22Rv1 (cell line): ENCODE measurements at regions not wholly inside any gene's neighbourhood (a gene's known extent, or its start where the extent isn't known, plus 50 kb on each side); places are given as distances from the start of the nearest gene placed in this dataset.

Experiments
- CTCF ChIP-seq: fragments of 450-650 bp; IDR thresholded peaks from 2 replicates; pipeline ENCODE4 v1.5.1; 2017; ENCODE audit warnings: mild to moderate bottlenecking
- ZFX ChIP-seq: fragments of 450-650 bp; IDR thresholded peaks from 2 replicates; pipeline ENCODE4 v1.6.1; 2017; ENCODE audit warnings: antibody characterized with exemption, borderline replicate concordance

DNA sequence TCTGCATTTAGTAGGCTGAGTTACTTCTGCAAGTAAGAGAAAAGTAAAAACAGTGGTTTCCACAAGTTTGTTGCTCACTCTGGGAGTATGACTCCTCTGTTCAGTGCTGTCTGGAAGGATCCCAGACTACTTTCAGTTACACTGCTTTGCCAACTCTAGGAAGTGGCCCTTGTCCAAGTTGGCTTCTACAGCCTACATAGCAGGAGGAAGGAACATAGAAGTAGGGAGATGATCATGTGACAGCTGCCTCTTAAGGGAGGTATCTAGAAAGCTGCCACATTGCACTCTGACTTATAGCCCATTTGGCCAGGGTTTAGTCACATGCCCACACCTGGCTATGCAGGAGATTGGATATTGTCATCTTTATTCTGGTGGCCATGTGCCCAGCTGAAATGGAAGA is 298.1 kb downstream of the NSUN3 start:
- TF ChIP-seq CTCF (no peak), ZFX (no peak)
